Dendritic cell treated with granulocyte-macrophage colony-stimulating factor and Interleukin-4, amounts not matched to agents 40 ng/mL and 50 ng/mL, for 4 days (primary cell): ENCODE measurements at regions not wholly inside any gene's neighbourhood (a gene's known extent, or its start where the extent isn't known, plus 50 kb on each side); places are given as distances from the start of the nearest gene placed in this dataset.
"Not testable (repeated sequence)": the region's sequence is repeated elsewhere in the genome, so short reads cannot be mapped to it uniquely, and the experiment has no call there.

Experiments
- H3K27ac Mint-ChIP-seq: one replicate; pipeline ENCODE4 v1.8.0; 2022; ENCODE audit warnings: mild to moderate bottlenecking, mixed read lengths
- H3K27me3 Mint-ChIP-seq: one replicate; pipeline ENCODE4 v1.8.0; 2022; ENCODE audit warnings: mild to moderate bottlenecking, mixed read lengths
- H3K36me3 Mint-ChIP-seq: one replicate; pipeline ENCODE4 v1.8.0; 2022; ENCODE audit warnings: low read depth, mixed read lengths
- H3K4me1 Mint-ChIP-seq: one replicate; pipeline ENCODE4 v1.8.0; 2022; ENCODE audit warnings: low read depth, mixed read lengths
- H3K4me3 Mint-ChIP-seq: one replicate; pipeline ENCODE4 v1.8.0; 2022; ENCODE audit warnings: mild to moderate bottlenecking, moderate library complexity, mixed read lengths
- H3K9me3 Mint-ChIP-seq: one replicate; pipeline ENCODE4 v1.8.0; 2022; ENCODE audit warnings: mixed read lengths
- intact Hi-C: fragments of 100-400 bp; cut with micrococcal nuclease; formaldehyde crosslinking; loops from one replicate; pipeline ENCODE4 v1.15.0; 2022

DNA sequence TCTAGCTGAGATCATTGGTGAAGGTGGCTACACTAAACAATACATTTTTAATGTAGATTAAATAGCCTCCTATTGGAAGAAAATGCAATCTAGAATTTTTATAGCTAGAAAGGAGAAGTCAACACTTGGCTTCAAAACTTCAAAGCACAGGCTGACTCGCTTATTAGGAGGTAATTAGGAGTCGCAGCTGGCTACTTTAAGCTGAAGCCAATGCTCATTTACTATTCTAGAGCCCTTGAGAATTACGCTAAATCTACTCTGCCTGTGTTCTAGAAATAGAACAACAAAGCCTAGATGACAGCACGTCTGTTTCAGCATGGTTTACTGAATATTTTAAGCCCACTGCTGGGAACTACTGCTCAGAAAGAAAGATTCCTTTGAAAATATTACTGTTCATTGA lies 101.6 kb upstream of the EEPD1 start:
- H3K36me3 Mint-ChIP-seq: no peaks in the 10 kb centered on the region
- peaks cover 30% of the 10 kb centered on the region for H3K4me1 Mint-ChIP-seq
- H3K27me3 Mint-ChIP-seq: peaks cover 13% of the 10 kb centered on the region
- H3K4me3 Mint-ChIP-seq: no peak overlapping the region
- H3K9me3 Mint-ChIP-seq: no peaks in the 10 kb centered on the region
- intact Hi-C loops: no loop called here
- no peak overlapping the region for H3K27ac Mint-ChIP-seq

DNA sequence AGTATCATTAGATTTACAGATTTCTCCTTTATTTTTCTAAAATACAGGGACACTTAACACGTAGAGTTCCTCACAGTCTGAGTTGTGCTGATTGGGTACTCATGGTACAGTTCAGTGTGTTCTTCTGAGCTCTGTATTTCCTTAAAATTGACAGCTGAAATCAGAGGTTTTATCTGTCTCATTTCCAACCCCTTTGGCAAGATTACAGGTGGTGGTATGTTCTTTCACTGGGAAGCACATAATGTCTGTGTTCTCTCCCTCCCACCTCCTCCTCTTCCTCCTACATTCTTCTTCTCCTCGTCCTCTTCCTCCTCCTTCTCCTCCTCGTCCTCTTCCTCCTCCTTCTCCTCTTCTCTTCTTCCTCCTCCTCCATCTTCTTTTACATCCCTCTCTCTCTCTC lies 99.5 kb upstream of the EEPD1 start:
- no peak overlapping the region for H3K27ac Mint-ChIP-seq
- H3K36me3 Mint-ChIP-seq: no peaks in the 10 kb centered on the region
- H3K4me1 Mint-ChIP-seq: peaks cover 35% of the 10 kb centered on the region
- peaks cover 20% of the 10 kb centered on the region for H3K27me3 Mint-ChIP-seq
- H3K4me3 Mint-ChIP-seq: no peak overlapping the region
- intact Hi-C loops: no loop called here
- no peaks in the 10 kb centered on the region for H3K9me3 Mint-ChIP-seq

DNA sequence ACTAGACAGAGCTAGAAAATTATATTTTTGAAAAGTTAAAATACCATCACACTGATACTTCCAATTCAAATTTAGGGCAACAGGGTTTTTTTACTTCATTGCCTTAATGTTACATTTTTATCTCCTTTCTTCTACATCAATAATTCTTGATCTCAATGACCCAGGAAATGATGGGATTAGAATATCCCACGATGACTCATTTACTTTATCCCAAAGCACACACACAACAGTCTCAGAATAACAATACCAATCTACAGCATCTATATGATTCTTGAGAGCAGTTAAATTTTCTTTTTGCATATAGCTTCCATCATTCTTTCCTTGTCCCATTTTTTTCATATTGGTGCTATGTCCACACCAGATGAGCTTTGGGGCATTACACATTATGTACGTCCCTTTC lies 98.4 kb upstream of the EEPD1 start:
- Mint-ChIP-seq H3K36me3 (no peaks in the 10 kb centered on the region), H3K4me1 (peaks cover 28% of the 10 kb centered on the region), H3K9me3 (no peaks in the 10 kb centered on the region), H3K4me3 (no peak overlapping the region), H3K27me3 (peaks cover 22% of the 10 kb centered on the region), H3K27ac (no peak overlapping the region)
- intact Hi-C loops: no loop called here

DNA sequence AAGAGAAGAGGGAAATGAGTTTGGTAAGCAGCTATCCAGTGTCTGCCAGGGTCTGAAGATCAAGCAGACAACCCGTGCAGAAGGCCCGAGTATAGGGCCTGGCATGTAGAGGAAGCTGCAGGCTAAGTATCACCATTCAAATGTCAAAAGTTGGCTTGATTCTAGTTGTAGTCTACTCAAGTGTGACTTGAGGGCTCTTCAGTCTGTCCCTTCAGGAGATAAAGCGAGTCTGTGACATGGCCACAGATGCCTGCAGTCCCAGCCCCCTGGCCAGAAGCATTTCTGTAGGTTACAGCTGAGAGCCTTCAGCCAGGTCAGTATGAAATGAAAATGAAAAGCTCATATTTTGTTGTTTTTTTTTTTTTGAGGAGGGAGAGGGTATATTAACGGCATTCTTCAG lies 97.8 kb upstream of the EEPD1 start:
- intact Hi-C loops: no loop called here
- Mint-ChIP-seq H3K27ac (no peak overlapping the region), H3K27me3 (peaks cover 21% of the 10 kb centered on the region), H3K9me3 (no peaks in the 10 kb centered on the region), H3K4me1 (peaks cover 28% of the 10 kb centered on the region), H3K36me3 (no peaks in the 10 kb centered on the region), H3K4me3 (no peak overlapping the region)

DNA sequence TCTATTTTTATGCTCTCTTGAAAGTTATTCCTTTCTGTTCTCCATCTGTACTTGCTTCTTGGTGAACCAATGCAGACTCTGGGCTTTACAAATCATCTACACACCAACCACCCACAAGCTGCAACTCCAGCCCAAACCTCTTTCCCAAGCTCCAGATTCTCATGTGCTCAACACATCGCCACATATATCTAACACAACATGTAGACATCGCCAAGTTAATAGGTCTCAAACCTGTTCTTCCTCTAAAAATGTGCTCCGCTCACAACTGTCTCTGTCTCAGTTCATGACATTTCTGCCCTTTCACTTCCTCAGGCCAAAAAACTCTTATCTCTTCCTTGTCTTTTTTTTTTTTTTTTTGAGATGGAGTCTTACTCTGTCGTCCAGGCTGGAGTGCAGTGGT lies 95.7 kb upstream of the EEPD1 start:
- H3K27ac Mint-ChIP-seq: no peak overlapping the region
- intact Hi-C loops: no loop called here
- no peaks in the 10 kb centered on the region for H3K36me3 Mint-ChIP-seq
- peaks cover 17% of the 10 kb centered on the region for H3K27me3 Mint-ChIP-seq
- no peaks in the 10 kb centered on the region for H3K9me3 Mint-ChIP-seq
- H3K4me3 Mint-ChIP-seq: no peak overlapping the region
- peaks cover 28% of the 10 kb centered on the region for H3K4me1 Mint-ChIP-seq

DNA sequence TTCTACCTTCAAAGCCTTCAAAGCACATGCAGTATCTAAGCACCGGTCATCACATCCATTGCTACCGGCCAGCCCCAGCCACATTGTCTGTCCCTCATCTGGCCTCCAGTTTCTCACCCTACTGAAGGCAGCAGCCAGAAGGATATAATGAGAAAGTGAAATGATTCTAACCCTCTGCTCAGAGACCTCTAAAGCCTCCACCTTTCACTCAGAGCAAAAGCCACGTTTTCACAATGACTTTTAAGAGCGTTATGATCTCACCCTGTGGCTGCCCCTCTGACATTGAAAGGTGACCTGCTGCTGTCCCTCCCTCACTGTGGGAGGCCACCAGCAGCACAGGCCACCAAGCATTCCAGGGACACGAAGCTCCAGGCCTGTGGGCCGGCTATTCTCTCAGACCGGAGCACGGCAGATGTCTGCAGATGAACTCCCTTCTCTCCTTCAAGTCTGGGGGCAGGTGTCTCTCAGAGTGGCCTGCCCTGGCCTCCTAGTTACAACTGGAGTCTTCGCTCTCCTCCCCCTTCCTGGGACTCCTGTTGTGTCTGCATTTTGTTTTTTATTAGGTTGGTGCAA lies 94.9 kb upstream of the EEPD1 start:
- H3K9me3 Mint-ChIP-seq: no peaks in the 10 kb centered on the region
- no peak overlapping the region for H3K4me3 Mint-ChIP-seq
- peaks cover 28% of the 10 kb centered on the region for H3K4me1 Mint-ChIP-seq
- no peak overlapping the region for H3K27ac Mint-ChIP-seq
- peaks cover 17% of the 10 kb centered on the region for H3K27me3 Mint-ChIP-seq
- intact Hi-C loops: no loop called here
- no peaks in the 10 kb centered on the region for H3K36me3 Mint-ChIP-seq

DNA sequence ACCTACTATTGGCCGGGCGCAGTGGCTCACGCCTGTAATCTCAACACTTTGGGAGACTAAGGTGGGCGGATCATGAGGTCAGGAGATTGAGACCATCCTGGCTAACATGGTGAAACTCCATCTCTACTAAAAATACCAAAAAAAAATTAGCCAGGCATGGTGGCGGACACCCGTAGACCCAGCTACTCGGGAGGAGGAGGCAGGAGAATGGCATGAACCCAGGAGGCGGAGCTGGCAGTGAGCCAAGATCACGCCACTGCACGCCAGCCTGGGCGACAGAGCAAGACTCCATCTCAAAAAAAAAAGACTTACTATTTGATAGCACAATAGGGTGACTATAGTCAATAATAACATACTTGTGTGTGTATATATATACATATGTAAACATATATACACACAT lies 92.7 kb upstream of the EEPD1 start:
- H3K27ac Mint-ChIP-seq, H3K36me3 Mint-ChIP-seq, H3K4me3 Mint-ChIP-seq, H3K9me3 Mint-ChIP-seq, intact Hi-C loops: not testable (repeated sequence)
- Mint-ChIP-seq H3K4me1 (peaks cover 28% of the 10 kb centered on the region), H3K27me3 (peaks cover 25% of the 10 kb centered on the region)

DNA sequence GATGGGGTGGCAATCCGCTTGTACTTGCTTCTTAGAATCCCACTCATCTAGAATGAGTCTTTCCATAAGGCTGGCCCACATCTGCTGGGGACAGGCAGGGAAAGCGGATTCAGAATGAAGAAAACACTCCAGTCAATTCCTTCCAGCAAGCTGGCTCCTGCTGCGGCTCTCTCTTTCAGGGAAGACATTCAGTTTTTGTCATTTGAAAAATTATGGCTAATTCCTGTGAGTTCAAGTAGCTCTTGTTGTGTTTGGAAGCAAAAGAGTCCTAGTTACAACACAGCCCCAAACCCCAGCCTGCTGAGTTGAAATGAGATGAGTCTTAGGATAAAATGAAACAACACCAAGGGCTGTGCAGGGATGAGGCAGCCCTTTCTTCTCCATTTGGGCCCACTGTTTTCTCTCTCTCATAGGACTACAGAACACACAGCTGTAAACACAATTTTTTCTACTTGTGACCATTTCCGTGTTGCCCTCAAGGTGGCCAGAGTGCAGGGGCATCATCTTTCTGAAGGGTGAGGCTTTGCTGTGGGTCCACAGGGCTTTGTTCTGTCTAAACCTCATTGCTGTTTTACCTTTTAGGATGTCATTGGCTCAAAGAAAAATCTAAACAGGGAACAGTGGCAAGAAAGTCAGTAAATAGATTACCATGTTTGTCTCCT lies 90.8 kb upstream of the EEPD1 start:
- H3K27ac Mint-ChIP-seq: no peak overlapping the region
- peaks cover 14% of the 10 kb centered on the region for H3K4me1 Mint-ChIP-seq
- peaks cover 10% of the 10 kb centered on the region for H3K9me3 Mint-ChIP-seq
- H3K4me3 Mint-ChIP-seq: no peak overlapping the region
- intact Hi-C loops: no loop called here
- H3K27me3 Mint-ChIP-seq: peaks cover 23% of the 10 kb centered on the region
- H3K36me3 Mint-ChIP-seq: no peaks in the 10 kb centered on the region

DNA sequence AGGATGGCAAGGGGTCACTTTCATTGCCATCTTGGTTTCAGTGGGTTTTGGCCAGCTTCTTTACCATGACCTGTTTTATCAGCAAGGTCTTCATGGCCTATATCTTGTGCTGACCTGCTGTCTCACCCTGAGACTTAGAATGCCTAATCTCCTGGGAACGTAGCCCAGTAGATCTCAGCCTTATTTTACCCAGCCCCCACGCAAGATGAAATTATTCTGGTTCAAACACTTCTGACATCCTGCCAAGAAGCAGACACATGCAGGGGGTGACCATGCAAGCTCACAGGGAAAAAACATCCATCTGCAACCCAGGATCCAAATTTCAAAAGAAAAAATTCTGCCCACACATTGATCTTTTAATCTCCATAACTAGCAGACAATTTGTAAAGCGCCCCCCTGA lies 88.4 kb upstream of the EEPD1 start:
- Mint-ChIP-seq H3K27ac (no peak overlapping the region), H3K36me3 (no peaks in the 10 kb centered on the region), H3K27me3 (peaks cover 13% of the 10 kb centered on the region), H3K9me3 (peaks cover 10% of the 10 kb centered on the region), H3K4me3 (no peak overlapping the region), H3K4me1 (peaks cover 5% of the 10 kb centered on the region)
- intact Hi-C loops: no loop called here

DNA sequence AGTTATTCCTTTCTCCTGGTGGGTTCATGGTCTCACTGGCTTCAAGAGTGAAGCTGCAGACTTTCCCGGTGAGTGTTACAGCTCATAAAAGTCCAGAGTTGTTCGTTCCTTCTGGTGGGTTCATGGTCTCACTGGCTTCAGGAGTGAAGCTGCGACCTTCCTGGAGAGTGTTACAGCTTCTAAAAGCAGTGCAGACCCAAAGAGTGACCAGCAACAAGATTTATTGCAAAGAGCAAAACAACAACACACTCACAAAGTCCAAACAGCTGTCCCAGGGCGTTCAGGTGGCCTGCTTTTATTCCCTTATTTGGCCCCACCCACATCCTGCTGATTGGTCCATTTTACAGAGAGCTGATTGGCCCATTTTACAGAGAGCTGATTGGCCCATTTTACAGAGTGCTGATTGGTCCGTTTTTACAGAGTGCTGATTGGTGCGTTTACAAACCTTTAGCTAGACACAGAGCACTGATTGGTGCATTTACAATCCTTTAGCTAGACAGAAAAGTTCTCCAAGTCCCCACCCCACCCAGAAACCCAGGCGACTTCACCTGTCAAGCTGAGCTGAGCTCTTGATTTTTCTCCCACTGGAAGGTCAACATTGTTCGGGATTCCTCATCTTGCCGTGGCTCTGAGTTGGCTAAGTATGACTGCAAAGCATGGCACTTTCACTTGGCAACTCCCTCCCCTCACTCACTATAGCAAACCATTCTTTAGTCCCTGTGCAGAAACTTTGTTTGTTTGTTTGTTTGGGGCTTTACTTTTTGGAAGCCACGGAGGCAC lies 87.3 kb upstream of the EEPD1 start:
- Mint-ChIP-seq H3K9me3 (peaks cover 10% of the 10 kb centered on the region), H3K27me3 (peaks cover 15% of the 10 kb centered on the region)
- H3K27ac Mint-ChIP-seq, H3K4me1 Mint-ChIP-seq, intact Hi-C loops, H3K36me3 Mint-ChIP-seq, H3K4me3 Mint-ChIP-seq: not testable (repeated sequence)

DNA sequence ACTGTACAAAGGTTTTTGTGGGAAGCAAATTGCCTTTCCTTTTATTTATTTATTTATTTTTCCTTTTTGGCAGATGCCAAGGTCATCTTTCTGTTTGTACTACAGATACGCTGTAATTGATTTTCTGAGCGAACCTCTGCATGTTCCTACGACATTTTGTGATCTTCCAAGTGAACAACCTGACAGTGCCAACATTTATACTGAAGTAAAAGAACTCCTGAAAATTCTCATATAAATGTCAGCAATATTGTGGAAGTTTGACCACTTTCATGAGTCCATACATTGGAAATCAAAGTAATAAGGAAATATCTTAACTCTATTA lies 86.8 kb upstream of the EEPD1 start:
- peaks cover 5% of the 10 kb centered on the region for H3K4me1 Mint-ChIP-seq
- intact Hi-C loops: no loop called here
- peaks cover 10% of the 10 kb centered on the region for H3K9me3 Mint-ChIP-seq
- no peaks in the 10 kb centered on the region for H3K36me3 Mint-ChIP-seq
- peaks cover 15% of the 10 kb centered on the region for H3K27me3 Mint-ChIP-seq
- H3K4me3 Mint-ChIP-seq: no peak overlapping the region
- no peak overlapping the region for H3K27ac Mint-ChIP-seq

DNA sequence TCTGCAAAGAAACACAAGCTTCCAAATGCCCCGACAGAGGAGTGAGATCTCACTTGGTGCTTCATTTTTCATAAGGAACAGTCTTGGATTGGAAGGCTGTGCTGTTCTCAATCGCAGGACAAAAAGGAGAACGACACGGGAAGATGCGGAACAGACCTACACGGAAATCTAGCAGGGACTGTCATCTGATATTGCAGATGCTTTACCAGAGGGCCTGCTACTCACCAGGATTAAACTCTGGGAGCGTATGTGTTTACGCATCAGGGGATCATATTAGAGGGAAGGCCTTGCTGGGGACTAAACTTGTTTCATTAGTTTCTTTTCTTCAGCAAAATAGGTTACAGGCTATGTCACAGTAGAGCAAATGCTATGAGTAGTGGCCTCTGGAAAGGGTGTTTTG lies 82.8 kb upstream of the EEPD1 start:
- peaks cover 10% of the 10 kb centered on the region for H3K9me3 Mint-ChIP-seq
- H3K27me3 Mint-ChIP-seq: peaks cover 16% of the 10 kb centered on the region
- no peaks in the 10 kb centered on the region for H3K36me3 Mint-ChIP-seq
- no peak overlapping the region for H3K4me3 Mint-ChIP-seq
- peaks cover 5% of the 10 kb centered on the region for H3K4me1 Mint-ChIP-seq
- intact Hi-C loops: no loop called here
- H3K27ac Mint-ChIP-seq: no peak overlapping the region

DNA sequence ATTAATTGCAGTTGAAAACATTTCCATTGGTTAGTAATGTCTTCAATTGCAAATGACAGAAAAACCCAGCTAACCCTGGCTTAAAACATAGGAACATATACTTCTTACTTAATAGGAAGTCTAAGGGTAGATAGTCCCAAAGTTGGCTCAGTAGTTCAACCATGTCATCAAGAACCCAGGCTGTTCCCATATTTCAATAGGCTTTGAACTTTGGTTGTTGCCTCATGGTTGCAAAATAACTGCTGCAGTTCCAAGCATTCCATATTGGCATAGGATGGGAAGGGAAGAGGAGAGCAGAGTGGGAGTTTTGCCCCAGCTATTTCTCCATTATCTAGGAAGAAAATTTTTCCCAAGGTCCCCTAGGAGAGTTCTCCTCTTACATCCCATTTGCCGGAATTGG lies 81.4 kb upstream of the EEPD1 start:
- H3K36me3 Mint-ChIP-seq: no peaks in the 10 kb centered on the region
- H3K4me1 Mint-ChIP-seq: peaks cover 5% of the 10 kb centered on the region
- H3K9me3 Mint-ChIP-seq: no peaks in the 10 kb centered on the region
- H3K4me3 Mint-ChIP-seq: no peak overlapping the region
- intact Hi-C loops: no loop called here
- no peak overlapping the region for H3K27ac Mint-ChIP-seq
- H3K27me3 Mint-ChIP-seq: peaks cover 14% of the 10 kb centered on the region

DNA sequence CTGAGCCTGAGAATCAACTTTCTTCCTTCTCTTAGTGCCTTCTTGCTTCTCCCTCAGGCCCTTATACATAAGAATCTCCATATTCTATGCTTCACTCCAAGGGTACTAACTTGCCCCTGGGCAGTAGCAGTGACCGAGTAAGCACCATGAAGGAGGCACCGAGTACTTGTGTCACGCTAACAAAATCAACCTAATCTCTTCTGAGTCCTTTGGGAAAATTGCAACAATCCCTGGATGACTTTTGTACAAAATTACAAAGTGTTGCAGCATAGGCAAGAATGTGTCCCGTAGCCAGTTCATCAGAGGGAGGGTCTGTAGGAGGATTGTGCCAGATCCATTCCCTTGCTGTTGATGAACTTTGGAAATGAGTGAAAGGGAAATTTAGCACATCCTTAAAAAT lies 80.4 kb upstream of the EEPD1 start:
- no peaks in the 10 kb centered on the region for H3K36me3 Mint-ChIP-seq
- H3K9me3 Mint-ChIP-seq: no peaks in the 10 kb centered on the region
- intact Hi-C loops: no loop called here
- H3K4me1 Mint-ChIP-seq: peaks cover under 1% of the 10 kb centered on the region
- H3K4me3 Mint-ChIP-seq: no peak overlapping the region
- no peak overlapping the region for H3K27ac Mint-ChIP-seq
- H3K27me3 Mint-ChIP-seq: peaks cover 14% of the 10 kb centered on the region

DNA sequence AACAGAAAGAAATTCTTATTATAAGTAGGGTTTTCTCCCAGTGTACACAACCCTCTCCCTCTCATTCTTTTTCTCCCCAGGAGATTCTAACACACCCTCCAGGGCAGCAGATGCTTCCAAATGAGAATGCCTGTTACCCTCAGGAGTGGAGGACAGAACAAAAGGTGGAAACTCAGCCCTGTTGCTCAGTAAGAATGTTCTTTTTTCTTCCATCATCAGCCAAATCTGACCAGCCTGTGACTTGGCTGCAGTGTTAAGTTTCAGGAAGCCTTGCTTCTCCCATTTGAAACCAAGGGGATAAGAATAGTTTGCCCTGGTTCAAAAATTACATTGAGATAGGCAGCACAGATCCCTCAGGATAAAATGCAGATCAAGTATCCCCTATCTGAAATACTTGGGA lies 77.5 kb upstream of the EEPD1 start:
- Mint-ChIP-seq H3K4me1 (no peaks in the 10 kb centered on the region), H3K9me3 (no peaks in the 10 kb centered on the region), H3K27ac (no peak overlapping the region), H3K27me3 (peaks cover 16% of the 10 kb centered on the region), H3K36me3 (no peaks in the 10 kb centered on the region), H3K4me3 (no peak overlapping the region)
- intact Hi-C loops: no loop called here
